ENCODE measurements at regions not wholly inside any gene's neighbourhood (a gene's known extent, or its start where the extent isn't known, plus 50 kb on each side); places are given as distances from the start of the nearest gene placed in this dataset.

DNA sequence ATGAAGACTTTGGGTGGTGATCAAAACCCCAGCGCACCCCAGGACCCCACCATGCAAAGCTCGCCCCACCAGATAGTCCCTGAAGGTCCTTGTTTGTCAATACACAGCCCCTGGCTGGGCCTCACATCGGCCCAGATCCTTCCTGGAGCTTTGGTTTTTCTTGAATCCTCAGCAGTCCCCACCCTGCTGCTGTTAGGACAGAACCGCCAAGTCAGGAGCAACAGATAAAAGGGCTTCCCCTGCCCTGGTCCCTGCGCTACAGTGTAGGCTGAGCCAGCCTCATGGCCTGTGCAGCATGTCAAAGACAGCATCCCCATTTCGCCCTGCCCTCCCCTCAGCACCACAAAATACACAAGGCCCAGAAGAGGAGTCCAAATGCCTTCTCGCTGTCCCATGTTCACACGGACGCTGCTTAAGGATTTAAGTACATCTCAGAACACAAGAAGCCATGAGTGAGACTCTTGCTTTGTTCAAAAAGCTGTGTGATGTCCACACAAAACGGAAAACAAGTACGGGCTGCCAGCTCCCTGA, 65.7 kb downstream of the PSMG1 start:
- TF ChIP-seq, protein P1, sequence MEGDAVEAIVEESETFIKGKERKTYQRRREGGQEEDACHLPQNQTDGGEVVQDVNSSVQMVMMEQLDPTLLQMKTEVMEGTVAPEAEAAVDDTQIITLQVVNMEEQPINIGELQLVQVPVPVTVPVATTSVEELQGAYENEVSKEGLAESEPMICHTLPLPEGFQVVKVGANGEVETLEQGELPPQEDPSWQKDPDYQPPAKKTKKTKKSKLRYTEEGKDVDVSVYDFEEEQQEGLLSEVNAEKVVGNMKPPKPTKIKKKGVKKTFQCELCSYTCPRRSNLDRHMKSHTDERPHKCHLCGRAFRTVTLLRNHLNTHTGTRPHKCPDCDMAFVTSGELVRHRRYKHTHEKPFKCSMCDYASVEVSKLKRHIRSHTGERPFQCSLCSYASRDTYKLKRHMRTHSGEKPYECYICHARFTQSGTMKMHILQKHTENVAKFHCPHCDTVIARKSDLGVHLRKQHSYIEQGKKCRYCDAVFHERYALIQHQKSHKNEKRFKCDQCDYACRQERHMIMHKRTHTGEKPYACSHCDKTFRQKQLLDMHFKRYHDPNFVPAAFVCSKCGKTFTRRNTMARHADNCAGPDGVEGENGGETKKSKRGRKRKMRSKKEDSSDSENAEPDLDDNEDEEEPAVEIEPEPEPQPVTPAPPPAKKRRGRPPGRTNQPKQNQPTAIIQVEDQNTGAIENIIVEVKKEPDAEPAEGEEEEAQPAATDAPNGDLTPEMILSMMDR (IDR thresholded peaks at IDR 0.05), result no peak
- TF ChIP-seq POLR2AphosphoS5 (IDR thresholded peaks at IDR 0.05), result no peak

All from sigmoid colon (tissue), 4 donors.